Natural killer cell (primary cell): ENCODE measurements at regions not wholly inside any gene's neighbourhood (a gene's known extent, or its start where the extent isn't known, plus 50 kb on each side); places are given as distances from the start of the nearest gene placed in this dataset.

Experiments used
- ATAC-seq, 3 donors: fragments of 150-1000 bp in 2 of 3; fragments of 200-7000 bp in 1 of 3; cut with Tn5 transposase; 1 replicate in 1 of 3; 2 replicates in 2 of 3; pipeline ENCODE4 v1.10.0; 2021; ENCODE audit warnings: mild to moderate bottlenecking in 2 of 3, moderate library complexity in 2 of 3
- DNase-seq, 2 donors: peaks; one replicate each; pipeline versions ENCODE4 v3.0.0 to v3.0.0-alpha.2; 2013 to 2021; ENCODE audit warnings: mixed read lengths in 1 of 2
- H3K27ac ChIP-seq: one replicate; pipeline ENCODE4 v1.5.1; 2013; ENCODE audit warnings: mild to moderate bottlenecking, low read length
- H3K27me3 ChIP-seq: one replicate; pipeline ENCODE4 v1.6.1; 2013; ENCODE audit warnings: low read length; ENCODE audit not compliant: control insufficient read depth, insufficient read depth
- H3K36me3 ChIP-seq: one replicate; pipeline ENCODE4 v1.6.1; 2013; ENCODE audit warnings: low read length; ENCODE audit not compliant: control insufficient read depth, insufficient read depth
- H3K4me1 ChIP-seq: one replicate; pipeline ENCODE4 v1.6.1; 2013; ENCODE audit warnings: low read length; ENCODE audit not compliant: control insufficient read depth, insufficient read depth
- H3K4me3 ChIP-seq: one replicate; pipeline ENCODE4 v1.5.1; 2013; ENCODE audit warnings: low read length
- H3K9me3 ChIP-seq: one replicate; pipeline ENCODE4 v1.6.1; 2013; ENCODE audit warnings: low read length; ENCODE audit not compliant: control insufficient read depth, insufficient read depth
- H3K27ac Mint-ChIP-seq, 2 donors: one replicate each; pipeline ENCODE4 v1.8.0; 2022; ENCODE audit warnings: mild to moderate bottlenecking in 2 of 2, mixed read lengths in 2 of 2, moderate library complexity in 1 of 2
- H3K27me3 Mint-ChIP-seq, 2 donors: one replicate each; pipeline ENCODE4 v1.8.0; 2022; ENCODE audit warnings: low read depth in 2 of 2, mixed read lengths in 2 of 2
- H3K36me3 Mint-ChIP-seq: one replicate; pipeline ENCODE4 v1.8.0; 2022; ENCODE audit warnings: mixed read lengths
- H3K4me1 Mint-ChIP-seq, 2 donors: one replicate each; pipeline ENCODE4 v1.8.0; 2022; ENCODE audit warnings: mixed read lengths in 2 of 2
- H3K4me3 Mint-ChIP-seq: one replicate; pipeline ENCODE4 v1.8.0; 2022; ENCODE audit warnings: mild to moderate bottlenecking, moderate library complexity, mixed read lengths
- H3K9me3 Mint-ChIP-seq, 2 donors: one replicate each; pipeline ENCODE4 v1.8.0; 2022; ENCODE audit warnings: mixed read lengths in 2 of 2
- CTCF ChIP-seq: fragments of 200-600 bp; IDR thresholded peaks from one replicate; pipeline ENCODE4 v1.8.0; 2022; ENCODE audit warnings: antibody characterized with exemption
- WGBS: methylation state at CpG from one replicate; pipeline ENCODE4 v1.1.7; 2013; ENCODE audit warnings: missing lambda C conversion rate; ENCODE audit not compliant: insufficient coverage; 5-methylcytosine and 5-hydroxymethylcytosine counted together
- intact Hi-C: fragments of 100-400 bp; cut with micrococcal nuclease; formaldehyde crosslinking; loops from one replicate; pipeline ENCODE4 v1.14.2; 2022

GRCh38 chr2:163541943-163542342 lies 193.9 kb downstream of the FIGN start:
- WGBS = 94% methylated on average over 1 of the region's 2 CpGs
- no peak overlapping the region for H3K4me3 Mint-ChIP-seq

GRCh38 chr2:163541495-163541894 lies 194.3 kb downstream of the FIGN start:
- H3K27ac Mint-ChIP-seq = no peak overlapping the region
- no peak for ATAC-seq
- Histone ChIP-seq H3K27me3 (no peaks in the 10 kb centered on the region), H3K4me1 (no peaks in the 10 kb centered on the region), H3K4me3 (no peak overlapping the region), H3K27ac (no peak overlapping the region), H3K36me3 (no peaks in the 10 kb centered on the region), H3K9me3 (peaks cover 6% of the 10 kb centered on the region)
- 71% methylated on average over 2 of the region's 2 CpGs for WGBS
- no peaks in the 10 kb centered on the region for H3K36me3 Mint-ChIP-seq
- H3K4me1 Mint-ChIP-seq = no peaks in the 10 kb centered on the region
- peaks cover 22% of the 10 kb centered on the region in 2 donors for H3K9me3 Mint-ChIP-seq
- no peaks in the 10 kb centered on the region for H3K27me3 Mint-ChIP-seq
- H3K4me3 Mint-ChIP-seq = no peak overlapping the region
- no peak for DNase-seq
- intact Hi-C loops = no loop called here
- no peak for TF ChIP-seq CTCF

More at GRCh38 chr2:163541943-163542342, 193.9 kb downstream of the FIGN start:
- ATAC-seq (no peak), DNase-seq (no peak)
- Mint-ChIP-seq H3K27me3 (no peaks in the 10 kb centered on the region), H3K36me3 (no peaks in the 10 kb centered on the region), H3K4me1 (no peaks in the 10 kb centered on the region), H3K27ac (no peak overlapping the region), H3K9me3 (peaks cover 24% of the 10 kb centered on the region in 2 donors)
- TF ChIP-seq CTCF = no peak
- Histone ChIP-seq H3K4me3 (no peak overlapping the region), H3K4me1 (no peaks in the 10 kb centered on the region), H3K36me3 (no peaks in the 10 kb centered on the region), H3K27ac (no peak overlapping the region), H3K27me3 (no peaks in the 10 kb centered on the region), H3K9me3 (peaks cover 4% of the 10 kb centered on the region)
- intact Hi-C loops = no loop called here

DNA sequence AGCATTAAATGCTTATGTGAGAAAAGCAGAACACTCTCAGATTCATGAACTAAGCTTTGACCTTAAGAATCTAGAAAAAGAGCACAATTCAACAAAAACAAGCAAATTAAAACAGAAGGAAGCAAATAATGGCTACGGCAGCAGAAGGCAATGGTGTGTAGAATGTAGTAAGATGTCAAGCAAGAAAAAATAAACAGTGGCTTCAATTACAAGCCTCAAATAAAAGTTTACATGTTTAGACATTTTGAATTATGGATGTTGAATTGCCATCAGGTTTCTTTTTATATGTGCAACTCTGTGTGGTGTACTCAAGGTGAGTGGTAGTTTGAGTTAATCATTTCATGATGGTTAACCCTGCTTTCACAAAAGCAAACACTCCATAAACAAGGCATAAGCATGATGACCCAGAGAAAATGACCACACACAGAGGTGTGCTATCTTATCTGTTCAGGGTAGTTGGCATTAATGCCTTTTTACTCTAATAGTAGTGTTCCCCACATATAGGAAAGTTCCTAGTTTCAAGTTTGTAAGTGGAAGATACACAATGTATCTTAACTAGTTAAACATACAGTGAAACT lies 207.1 kb downstream of the FIGN start:
- Histone ChIP-seq H3K27me3 (no peaks in the 10 kb centered on the region), H3K36me3 (no peaks in the 10 kb centered on the region), H3K27ac (no peak overlapping the region), H3K4me1 (no peaks in the 10 kb centered on the region), H3K4me3 (no peak overlapping the region), H3K9me3 (peaks cover 2% of the 10 kb centered on the region)
- Mint-ChIP-seq H3K9me3 (peaks cover 13 to 22% of the 10 kb centered on the region in 2 donors), H3K27ac (no peak overlapping the region), H3K4me1 (no peaks in the 10 kb centered on the region), H3K36me3 (peaks cover 12% of the 10 kb centered on the region), H3K4me3 (no peak overlapping the region), H3K27me3 (no peaks in the 10 kb centered on the region)
- WGBS = 100% methylated on average over 1 of the region's 1 CpG
- intact Hi-C loops = no loop called here
- no peak for TF ChIP-seq CTCF
- no peak for DNase-seq
- ATAC-seq = no peak

GRCh38 chr2:163527381-163527780 lies 208.4 kb downstream of the FIGN start:
- no peaks in the 10 kb centered on the region for H3K27me3 Mint-ChIP-seq
- TF ChIP-seq CTCF = no peak
- no peak overlapping the region for H3K27ac Mint-ChIP-seq
- Histone ChIP-seq H3K9me3 (peaks cover 2% of the 10 kb centered on the region), H3K27me3 (no peaks in the 10 kb centered on the region), H3K36me3 (no peaks in the 10 kb centered on the region), H3K27ac (no peak overlapping the region), H3K4me1 (no peaks in the 10 kb centered on the region), H3K4me3 (no peak overlapping the region)
- H3K4me3 Mint-ChIP-seq = no peak overlapping the region
- no peak for ATAC-seq
- H3K4me1 Mint-ChIP-seq = no peaks in the 10 kb centered on the region
- peaks cover 17 to 32% of the 10 kb centered on the region in 2 donors for H3K9me3 Mint-ChIP-seq
- H3K36me3 Mint-ChIP-seq = peaks cover 12% of the 10 kb centered on the region
- no peak for DNase-seq
- intact Hi-C loops = no loop called here
